ENCODE measurements at regions not wholly inside any gene's neighbourhood (a gene's known extent, or its start where the extent isn't known, plus 50 kb on each side); places are given as distances from the start of the nearest gene placed in this dataset.
"Not testable (repeated sequence)": the region's sequence is repeated elsewhere in the genome, so short reads cannot be mapped to it uniquely, and the experiment has no call there.

GRCh38 chr12:4193821-4194220 lies 79.7 kb upstream of the CCND2 start:
- TF ChIP-seq CTCF (IDR thresholded peaks at IDR 0.05; ENCODE audit: insufficient read depth, low read length), result no peak
- H3K4me3 ChIP-seq (ENCODE audit: low read depth, low read length), result no peak overlapping the region
- no peak for DNase-seq (ENCODE audit: low read depth)

- no peak for TF ChIP-seq CTCF (IDR thresholded peaks at IDR 0.05; ENCODE audit: insufficient read depth, low read length)
- no peak overlapping the region for H3K4me3 ChIP-seq (ENCODE audit: low read depth, low read length)
- DNase-seq (ENCODE audit: low read depth), result no peak
Observed at GRCh38 chr12:4191642-4192041, 81.9 kb upstream of the CCND2 start.

GRCh38 chr12:4191149-4191548 lies 82.4 kb upstream of the CCND2 start:
- H3K4me3 ChIP-seq (ENCODE audit: low read depth, low read length), result no peak overlapping the region
- no peak for DNase-seq (ENCODE audit: low read depth)
- no peak for TF ChIP-seq CTCF (IDR thresholded peaks at IDR 0.05; ENCODE audit: insufficient read depth, low read length)

GRCh38 chr12:4190366-4191063 lies 83.0 kb upstream of the CCND2 start:
- DNase-seq (ENCODE audit: low read depth), result no peak
- no peak overlapping the region for H3K4me3 ChIP-seq (ENCODE audit: low read depth, low read length)
- no peak for TF ChIP-seq CTCF (IDR thresholded peaks at IDR 0.05; ENCODE audit: insufficient read depth, low read length)

GRCh38 chr12:4189721-4190120 lies 83.8 kb upstream of the CCND2 start:
- no peak for DNase-seq (ENCODE audit: low read depth)
- no peak overlapping the region for H3K4me3 ChIP-seq (ENCODE audit: low read depth, low read length)
- TF ChIP-seq CTCF (IDR thresholded peaks at IDR 0.05; ENCODE audit: insufficient read depth, low read length), result no peak

- H3K4me3 ChIP-seq (ENCODE audit: low read depth, low read length), result no peak overlapping the region
- TF ChIP-seq CTCF (IDR thresholded peaks at IDR 0.05; ENCODE audit: insufficient read depth, low read length), result no peak
- DNase-seq (ENCODE audit: low read depth), result no peak
Observed at GRCh38 chr12:4187916-4188315, 85.6 kb upstream of the CCND2 start.

- DNase-seq (ENCODE audit: low read depth); H3K4me3 ChIP-seq (ENCODE audit: low read depth, low read length): not testable (repeated sequence)
Observed at GRCh38 chr12:4187315-4187714, 86.2 kb upstream of the CCND2 start.

Measured in fibroblast of the aortic adventitia (primary cell).